HEK293 (cell line): ENCODE measurements at regions not wholly inside any gene's neighbourhood (a gene's known extent, or its start where the extent isn't known, plus 50 kb on each side); places are given as distances from the start of the nearest gene placed in this dataset.

ENCODE experiments used
- CTCF ChIA-PET: fragments of 350-600 bp; formaldehyde crosslinking; extraction: SDS; loops from one replicate; lab custom pipeline; 2021; ENCODE audit warnings: antibody characterized with exemption; lab: Yijun Ruan, JAX
- POLR2A ChIA-PET: fragments of 300-600 bp; formaldehyde crosslinking; extraction: SDS; loops from one replicate; lab custom pipeline; 2020; ENCODE audit warnings: antibody characterized with exemption, inconsistent platforms; lab: Yijun Ruan, JAX
- H3K27ac ChIP-seq: fragments of 200-500 bp; sonication (Bioruptor generic); 2 replicates; pipeline ENCODE4 v1.5.1; 2014; ENCODE audit warnings: low read depth, low read length, control low read depth, inconsistent platforms; ENCODE audit errors: extremely low read depth
- H3K36me3 ChIP-seq, 2 experiments: fragments of 200-500 bp in 1 of 2; sonication (Bioruptor generic) in 1 of 2; 1 replicate in 1 of 2; 2 replicates in 1 of 2; pipeline ENCODE4 v1.5.1; 2014 to 2017; ENCODE audit warnings: inconsistent platforms in 2 of 2, low read length in 2 of 2; ENCODE audit not compliant: control insufficient read depth in 2 of 2, insufficient read depth in 1 of 2
- H3K4me1 ChIP-seq: fragments of 200-500 bp; sonication (Bioruptor generic); 2 replicates; pipeline ENCODE4 v1.5.1; 2014; ENCODE audit warnings: mild to moderate bottlenecking, low read length, inconsistent platforms; ENCODE audit not compliant: control insufficient read depth, insufficient read depth
- H3K4me3 ChIP-seq: 2 replicates; pipeline ENCODE4 v1.5.1; 2011; ENCODE audit warnings: low read depth, mild to moderate bottlenecking, control low read depth, low read length, moderate library complexity
- H3K9me3 ChIP-seq: fragments of 200-500 bp; sonication (Bioruptor generic); 2 replicates; pipeline ENCODE4 v1.5.1; 2014; ENCODE audit warnings: low read depth, low read length, inconsistent platforms; ENCODE audit not compliant: control insufficient read depth, insufficient read depth
- ELK4 ChIP-seq: IDR thresholded peaks from 2 replicates; pipeline ENCODE4 v1.6.1; 2011; ENCODE audit warnings: mild to moderate bottlenecking, low read depth, low read length, borderline replicate concordance
- PRDM4 ChIP-seq: fragments of 450-650 bp; formaldehyde crosslinking; IDR thresholded peaks from 2 replicates; pipeline ENCODE4 v1.5.1; 2017; ENCODE audit warnings: missing biosample characterization, missing genetic modification characterization
- ZBTB44 ChIP-seq: fragments of 450-650 bp; IDR thresholded peaks from 2 replicates; pipeline ENCODE4 v1.5.1; 2018; ENCODE audit warnings: missing biosample characterization, mild to moderate bottlenecking, missing genetic modification characterization
- ZNF18 ChIP-seq: fragments of 450-650 bp; formaldehyde crosslinking; IDR thresholded peaks from 2 replicates; pipeline ENCODE4 v1.5.1; 2016; ENCODE audit warnings: missing biosample characterization, missing genetic modification characterization
- ZNF266 ChIP-seq: fragments of 450-650 bp; formaldehyde crosslinking; IDR thresholded peaks from 2 replicates; pipeline ENCODE4 v1.5.1; 2016; ENCODE audit warnings: missing biosample characterization, missing genetic modification characterization, low read depth
- ZNF280D ChIP-seq: fragments of 450-650 bp; formaldehyde crosslinking; IDR thresholded peaks from 2 replicates; pipeline ENCODE4 v1.5.1; 2016; ENCODE audit warnings: missing biosample characterization, missing genetic modification characterization
- ZNF398 ChIP-seq: fragments of 450-650 bp; formaldehyde crosslinking; IDR thresholded peaks from 2 replicates; pipeline ENCODE4 v1.5.1; 2017; ENCODE audit warnings: missing biosample characterization, missing genetic modification characterization
- ZNF488 ChIP-seq: fragments of 450-650 bp; formaldehyde crosslinking; IDR thresholded peaks from 2 replicates; pipeline ENCODE4 v1.5.1; 2016; ENCODE audit warnings: missing biosample characterization, missing genetic modification characterization
- ZNF514 ChIP-seq: fragments of 450-650 bp; formaldehyde crosslinking; IDR thresholded peaks from 2 replicates; pipeline ENCODE4 v1.5.1; 2016; ENCODE audit warnings: missing biosample characterization, missing genetic modification characterization
- ZNF704 ChIP-seq: fragments of 450-650 bp; formaldehyde crosslinking; IDR thresholded peaks from 2 replicates; pipeline ENCODE4 v1.5.1; 2016; ENCODE audit warnings: missing biosample characterization, missing genetic modification characterization

GRCh38 chr15:70501849-70502248, 261.5 kb downstream of the UACA start:
- no peak for TF ChIP-seq ZNF488 (tag by site-specific recombination)
- no peak for TF ChIP-seq ZNF18 (tag by site-specific recombination)
- TF ChIP-seq PRDM4 = no peak
- no peak for TF ChIP-seq ZNF398
- TF ChIP-seq ZNF280D = no peak
- no peak for TF ChIP-seq ZNF266
- no peak for TF ChIP-seq ZNF704
- TF ChIP-seq ZNF514 (tag by site-specific recombination) = no peak
- TF ChIP-seq ZBTB44 (tag by site-specific recombination) = no peak
- TF ChIP-seq ELK4 = no peak
- CTCF ChIA-PET = interaction anchor here (0.6 to 18.0 kb wide), 6 partner anchors 9 to 1039 kb away, joined by 3 to 181 read pairs (median 4); no protein-coding TSS in a partner anchor

More at GRCh38 chr15:70501849-70502248, 261.5 kb downstream of the UACA start:
- Histone ChIP-seq H3K4me1 (peaks cover 39% of the 10 kb centered on the region), H3K4me3 (no peak overlapping the region), H3K36me3 (no peaks in the 10 kb centered on the region), H3K9me3 (no peaks in the 10 kb centered on the region), H3K27ac (no peak overlapping the region)
- POLR2A ChIA-PET = no interaction called here
